ENCODE measurements at regions not wholly inside any gene's neighbourhood (a gene's known extent, or its start where the extent isn't known, plus 50 kb on each side); places are given as distances from the start of the nearest gene placed in this dataset.

DNA sequence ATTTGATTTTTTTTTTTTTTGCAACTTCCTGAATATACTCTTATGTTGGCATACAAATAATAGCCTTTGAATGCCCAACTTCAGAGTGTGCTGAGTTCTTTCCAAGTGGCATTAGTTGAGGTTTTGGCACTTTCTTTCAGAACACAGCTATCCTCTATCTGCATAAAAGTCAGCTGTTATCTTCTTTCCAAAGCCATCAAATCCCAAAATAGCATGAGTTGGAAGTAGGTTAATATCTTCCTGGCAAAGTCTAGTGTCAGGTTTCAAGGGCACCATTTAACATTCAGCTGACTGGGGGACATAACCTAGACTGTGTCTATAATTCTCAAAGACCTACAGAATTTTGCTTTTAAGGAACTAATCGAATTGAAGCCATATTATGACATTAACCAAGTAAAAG is 223.9 kb downstream of the PLPP3 start:
- TF ChIP-seq, protein P1, sequence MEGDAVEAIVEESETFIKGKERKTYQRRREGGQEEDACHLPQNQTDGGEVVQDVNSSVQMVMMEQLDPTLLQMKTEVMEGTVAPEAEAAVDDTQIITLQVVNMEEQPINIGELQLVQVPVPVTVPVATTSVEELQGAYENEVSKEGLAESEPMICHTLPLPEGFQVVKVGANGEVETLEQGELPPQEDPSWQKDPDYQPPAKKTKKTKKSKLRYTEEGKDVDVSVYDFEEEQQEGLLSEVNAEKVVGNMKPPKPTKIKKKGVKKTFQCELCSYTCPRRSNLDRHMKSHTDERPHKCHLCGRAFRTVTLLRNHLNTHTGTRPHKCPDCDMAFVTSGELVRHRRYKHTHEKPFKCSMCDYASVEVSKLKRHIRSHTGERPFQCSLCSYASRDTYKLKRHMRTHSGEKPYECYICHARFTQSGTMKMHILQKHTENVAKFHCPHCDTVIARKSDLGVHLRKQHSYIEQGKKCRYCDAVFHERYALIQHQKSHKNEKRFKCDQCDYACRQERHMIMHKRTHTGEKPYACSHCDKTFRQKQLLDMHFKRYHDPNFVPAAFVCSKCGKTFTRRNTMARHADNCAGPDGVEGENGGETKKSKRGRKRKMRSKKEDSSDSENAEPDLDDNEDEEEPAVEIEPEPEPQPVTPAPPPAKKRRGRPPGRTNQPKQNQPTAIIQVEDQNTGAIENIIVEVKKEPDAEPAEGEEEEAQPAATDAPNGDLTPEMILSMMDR (conservative IDR thresholded peaks at IDR 0.05; ENCODE audit: low read length), result no peak
- TF ChIP-seq EZH2phosphoT487 (IDR thresholded peaks at IDR 0.05; ENCODE audit: borderline replicate concordance), result no peak

All from Loucy (cell line).